ENCODE measurements at regions not wholly inside any gene's neighbourhood (a gene's known extent, or its start where the extent isn't known, plus 50 kb on each side); places are given as distances from the start of the nearest gene placed in this dataset.

DNA sequence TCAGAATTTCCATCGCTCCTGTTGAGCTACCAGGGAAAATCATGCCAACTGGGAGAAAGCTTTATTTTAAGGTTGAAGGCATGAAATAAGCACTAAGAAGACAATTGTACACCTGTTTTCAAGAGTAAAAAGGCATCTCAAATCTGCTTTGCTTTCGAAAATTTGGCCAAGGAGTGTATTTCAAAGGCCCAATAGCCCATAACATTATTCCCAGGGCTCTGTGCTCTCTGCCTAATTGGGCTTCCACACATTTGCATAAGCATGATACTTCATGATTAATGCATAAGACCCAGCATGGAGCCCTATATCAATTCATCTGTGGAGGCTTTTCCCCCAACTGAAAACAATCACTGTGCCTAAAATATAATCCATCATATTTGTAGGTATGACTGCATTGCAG, 258.5 kb downstream of the NOVA1 start:
- H4K20me1 ChIP-seq (ENCODE audit: control insufficient read depth, insufficient read depth, insufficient read length): no peaks in the 10 kb centered on the region
- no peak overlapping the region for H3K56ac ChIP-seq (ENCODE audit: insufficient read length, low read depth, low read length)
- no peak overlapping the region for H2BK15ac ChIP-seq (ENCODE audit: low read depth, low read length)
- H4K5ac ChIP-seq (ENCODE audit: insufficient read length, low read depth, low read length): no peak overlapping the region
- no peak overlapping the region for H2BK120ac ChIP-seq (ENCODE audit: low read depth, low read length, poor library complexity, severe bottlenecking)
- H3K27ac Mint-ChIP-seq: no peak overlapping the region
- H4K8ac ChIP-seq (replicated peaks; ENCODE audit: insufficient read length, low read depth, low read length): no peak overlapping the region
- no peak overlapping the region for H3K4ac ChIP-seq (ENCODE audit: low read depth, low read length)
- H3K23ac ChIP-seq (ENCODE audit: insufficient read length, low read depth, low read length): no peak overlapping the region
- H2AFZ ChIP-seq (ENCODE audit: low read length): no peak overlapping the region
- no peaks in the 10 kb centered on the region for H3K9me3 ChIP-seq (ENCODE audit: control insufficient read depth, low read depth, low read length)
- no peaks in the 10 kb centered on the region for H3K79me1 ChIP-seq (ENCODE audit: insufficient read depth, low read depth, low read length, poor library complexity, severe bottlenecking)
- TF ChIP-seq CTCF (conservative IDR thresholded peaks at IDR 0.05): no peak
- DNase-seq: no peak
- no peaks in the 10 kb centered on the region for H3K4me1 ChIP-seq (ENCODE audit: insufficient read depth, low read length)
- no peak overlapping the region for H3K4me2 ChIP-seq (ENCODE audit: insufficient read depth, insufficient read length, low read length)
- H3K36me3 Mint-ChIP-seq (ENCODE audit: insufficient read depth in 1 of 3, low read depth in 3 of 3): no peaks in the 10 kb centered on the region
- no peaks in the 10 kb centered on the region for H3K27me3 ChIP-seq (ENCODE audit: insufficient read depth, low read length)
- no peak overlapping the region for H3K4me3 Mint-ChIP-seq
- H3K4me1 Mint-ChIP-seq: no peaks in the 10 kb centered on the region
- no peaks in the 10 kb centered on the region for H3K27me3 Mint-ChIP-seq (ENCODE audit: low read depth)
- no peaks in the 10 kb centered on the region for H3K23me2 ChIP-seq (ENCODE audit: insufficient read length, low read depth, low read length, poor library complexity, severe bottlenecking)
- WGBS (ENCODE audit: extremely low coverage, insufficient read length, low lambda C conversion rate): no CpG with 5 or more reads among the region's 2 CpGs
- H2BK5ac ChIP-seq (ENCODE audit: insufficient read length, low read length): no peak overlapping the region
- H3K18ac ChIP-seq (ENCODE audit: insufficient read length, low read depth, low read length): no peak overlapping the region
- H3K27ac ChIP-seq (ENCODE audit: insufficient read length, low read depth, low read length): no peak overlapping the region
- no peaks in the 10 kb centered on the region for H3K79me2 ChIP-seq (ENCODE audit: insufficient read depth, low read length)
- H2BK20ac ChIP-seq (ENCODE audit: low read depth, low read length, poor library complexity, severe bottlenecking): no peak overlapping the region
- H4K91ac ChIP-seq (ENCODE audit: insufficient read length, low read depth, low read length): no peak overlapping the region
- H3K9ac ChIP-seq (ENCODE audit: extremely low read depth, insufficient read length, low read length): no peak overlapping the region
- H3K14ac ChIP-seq (ENCODE audit: insufficient read depth, low read length): no peak overlapping the region
- H3T11ph ChIP-seq (ENCODE audit: low read length): no peak overlapping the region
- no peak overlapping the region for H2BK12ac ChIP-seq (ENCODE audit: insufficient read length, low read depth, low read length)
- no peak overlapping the region for H2AK5ac ChIP-seq (ENCODE audit: insufficient read length, low read length)
- no peaks in the 10 kb centered on the region for H3K9me3 Mint-ChIP-seq

Data from H9 (cell line).